ENCODE measurements at regions not wholly inside any gene's neighbourhood (a gene's known extent, or its start where the extent isn't known, plus 50 kb on each side); places are given as distances from the start of the nearest gene placed in this dataset.
A peak's percentile ranks its signal among the peaks of the same experiment; 100 is the strongest.

DNA sequence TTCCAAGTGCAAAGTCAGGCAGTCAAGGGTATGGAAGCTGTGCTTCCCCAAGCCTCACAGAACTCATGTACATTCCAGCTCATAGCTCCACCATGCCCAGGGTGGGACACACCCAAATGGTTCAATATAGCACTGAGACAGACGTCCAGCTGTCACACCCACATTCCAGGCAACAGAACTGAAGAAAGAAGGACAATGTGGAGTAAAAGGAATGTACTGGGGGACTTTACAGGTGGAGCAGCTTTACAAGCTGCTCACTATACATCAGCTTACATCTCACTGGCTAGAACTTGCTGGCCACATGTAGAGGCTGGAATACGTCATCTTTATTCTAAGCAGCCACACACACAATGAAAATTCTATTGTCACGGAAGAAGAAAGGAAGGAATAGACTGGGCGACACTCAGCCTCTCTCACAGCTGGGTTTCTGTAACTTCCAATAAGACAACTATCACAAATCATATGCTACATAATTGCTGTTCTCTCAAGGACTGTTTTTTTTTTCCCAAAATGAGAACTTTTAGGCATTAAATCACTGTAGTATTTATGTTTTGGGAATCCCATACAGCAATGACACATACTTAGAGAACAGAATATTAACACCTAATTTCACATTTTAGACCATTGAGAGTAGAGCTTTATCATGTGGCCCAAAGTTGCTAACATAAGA lies 86.1 kb downstream of the KLF12 start:
- no peak for TF ChIP-seq CTCF (IDR thresholded peaks at IDR 0.05)
- DNase-seq (no peak), ATAC-seq (no peak)
- ChIA-PET POLR2A (interaction anchor here (1.1 to 1.8 kb wide), 2 partner anchors 10 to 11 kb away, joined by 5 read pairs; no protein-coding TSS in a partner anchor), CTCF (interaction anchor here (1.5 kb wide), 1 partner anchor 10 kb away, joined by 5 read pairs; no protein-coding TSS in a partner anchor)
- peaks cover 2% of the 10 kb centered on the region for H3K9me3 Mint-ChIP-seq
- intact Hi-C loops (cut with micrococcal nuclease), result no loop called here
- peaks cover 58% of the 10 kb centered on the region for H3K4me1 Mint-ChIP-seq (ENCODE audit: low read depth)
- no peak overlapping the region for H3K4me3 Mint-ChIP-seq
- peaks cover 27% of the 10 kb centered on the region for H3K36me3 Mint-ChIP-seq (ENCODE audit: low read depth)
- no peak overlapping the region for H3K27ac Mint-ChIP-seq
- H3K27me3 Mint-ChIP-seq, result no peaks in the 10 kb centered on the region

GRCh38 chr13:74046431-74046830 lies 87.8 kb downstream of the KLF12 start:
- DNase-seq (no peak), ATAC-seq (no peak)
- Mint-ChIP-seq H3K4me3 (no peak overlapping the region), H3K27ac (no peak overlapping the region), H3K27me3 (no peaks in the 10 kb centered on the region), H3K9me3 (peaks cover 2% of the 10 kb centered on the region), H3K4me1 (ENCODE audit: low read depth) (peaks cover 56% of the 10 kb centered on the region), H3K36me3 (ENCODE audit: low read depth) (peaks cover 22% of the 10 kb centered on the region)
- ChIA-PET CTCF (no interaction called here), POLR2A (interaction anchor here (0.7 to 1.2 kb wide), 2 partner anchors 10 to 59 kb away, joined by 3 to 4 read pairs; no protein-coding TSS in a partner anchor)
- intact Hi-C loops (cut with micrococcal nuclease), result no loop called here
- no peak for TF ChIP-seq CTCF (IDR thresholded peaks at IDR 0.05)

- ChIA-PET CTCF (no interaction called here), POLR2A (interaction anchor here (1.2 kb wide), 1 partner anchor 10 kb away, joined by 4 read pairs; no protein-coding TSS in a partner anchor)
- intact Hi-C loops (cut with micrococcal nuclease), result no loop called here
- Mint-ChIP-seq H3K36me3 (ENCODE audit: low read depth) (peaks cover 20% of the 10 kb centered on the region), H3K27ac (no peak overlapping the region), H3K9me3 (peaks cover 2% of the 10 kb centered on the region), H3K4me3 (no peak overlapping the region), H3K27me3 (no peaks in the 10 kb centered on the region), H3K4me1 (ENCODE audit: low read depth) (peaks cover 53% of the 10 kb centered on the region)
- TF ChIP-seq CTCF (IDR thresholded peaks at IDR 0.05), result no peak
- DNase-seq, result no peak
- ATAC-seq, result no peak
Measured at GRCh38 chr13:74045583-74045982, 88.6 kb downstream of the KLF12 start.

DNA sequence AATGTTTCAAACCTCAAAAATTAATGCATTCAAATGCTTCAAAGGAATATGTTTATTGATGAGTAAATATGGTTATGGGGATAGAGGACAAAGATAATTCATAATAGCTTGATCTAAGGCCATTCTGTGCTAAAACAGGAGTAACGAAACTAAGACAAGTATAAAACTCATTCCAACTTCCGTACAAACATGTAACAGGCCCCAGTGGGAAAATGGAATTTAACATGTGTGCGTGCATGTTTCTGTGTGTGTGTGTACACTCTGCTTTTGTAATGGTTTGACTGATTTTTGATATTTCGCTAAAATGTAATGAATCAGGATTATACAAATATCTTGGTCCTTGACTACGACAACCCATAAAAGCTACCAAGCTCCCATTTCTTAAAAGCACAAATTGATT lies 91.0 kb downstream of the KLF12 start:
- H3K27me3 Mint-ChIP-seq, result no peaks in the 10 kb centered on the region
- H3K9me3 Mint-ChIP-seq, result no peaks in the 10 kb centered on the region
- DNase-seq (no peak), ATAC-seq (no peak)
- TF ChIP-seq CTCF (IDR thresholded peaks at IDR 0.05), result no peak
- no peak overlapping the region for H3K27ac Mint-ChIP-seq
- intact Hi-C loops (cut with micrococcal nuclease), result no loop called here
- peaks cover 7% of the 10 kb centered on the region for H3K36me3 Mint-ChIP-seq (ENCODE audit: low read depth)
- POLR2A ChIA-PET, result no interaction called here
- peaks cover 45% of the 10 kb centered on the region for H3K4me1 Mint-ChIP-seq (ENCODE audit: low read depth)
- CTCF ChIA-PET, result interaction anchor here (0.9 kb wide), 1 partner anchor 19 kb away, joined by 3 read pairs; no protein-coding TSS in a partner anchor
- no peak overlapping the region for H3K4me3 Mint-ChIP-seq

DNA sequence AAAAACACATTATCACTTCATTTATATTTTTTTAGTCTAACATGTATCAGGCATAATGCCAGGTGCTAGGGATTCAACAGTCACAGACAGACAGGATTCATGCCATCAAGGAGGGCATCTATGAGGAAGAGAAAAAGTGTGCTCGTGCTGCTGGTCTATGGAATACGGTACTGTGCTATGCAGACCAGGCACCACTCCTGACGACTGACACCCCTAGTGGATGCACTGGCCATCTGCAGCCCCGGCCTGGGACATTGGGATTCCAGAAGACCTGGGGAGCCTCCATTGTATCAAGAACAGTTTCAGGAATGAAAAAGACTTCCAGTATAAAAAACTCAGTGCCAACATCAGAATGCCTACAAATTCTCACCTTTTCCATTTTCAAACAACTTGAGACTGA lies 94.0 kb downstream of the KLF12 start:
- H3K27me3 Mint-ChIP-seq, result no peaks in the 10 kb centered on the region
- H3K4me1 Mint-ChIP-seq (ENCODE audit: low read depth), result peaks cover 58% of the 10 kb centered on the region
- peak; percentile 38 for TF ChIP-seq CTCF (IDR thresholded peaks at IDR 0.05)
- DNase-seq, result peak; percentile 28
- H3K9me3 Mint-ChIP-seq, result no peaks in the 10 kb centered on the region
- ChIA-PET POLR2A (no interaction called here), CTCF (interaction anchor here (0.7 to 2.8 kb wide), 4 partner anchors 10 to 208 kb away, joined by 3 to 8 read pairs (median 5); no protein-coding TSS in a partner anchor)
- H3K36me3 Mint-ChIP-seq (ENCODE audit: low read depth), result peaks cover 5% of the 10 kb centered on the region
- ATAC-seq, result peak; percentile 62
- H3K4me3 Mint-ChIP-seq, result no peak overlapping the region
- intact Hi-C loops (cut with micrococcal nuclease), result no loop called here
- H3K27ac Mint-ChIP-seq, result no peak overlapping the region
